T-cell (primary cell): ENCODE measurements at regions not wholly inside any gene's neighbourhood (a gene's known extent, or its start where the extent isn't known, plus 50 kb on each side); places are given as distances from the start of the nearest gene placed in this dataset.

Experiments used
- ATAC-seq, 4 experiments: fragments of 200-7000 bp in 3 of 4; fragments of 150-1000 bp in 1 of 4; cut with Tn5 transposase; replicated peaks in 1 of 4; 1 replicate in 3 of 4; 2 replicates in 1 of 4; pipeline ENCODE4 v1.10.0; 2021; ENCODE audit warnings: moderate library complexity in 3 of 4, mild to moderate bottlenecking in 2 of 4, moderate number of reproducible peaks in 1 of 4
- CTCF ChIA-PET, 2 donors: fragments of 300-600 bp; sonication (Branson Sonifier 250); formaldehyde crosslinking; loops; one replicate each; lab custom pipeline; 2022; ENCODE audit warnings: antibody characterized with exemption in 2 of 2; lab: Charles Lee
- POLR2A ChIA-PET, 2 donors: fragments of 300-600 bp; sonication (Branson Sonifier 250); formaldehyde crosslinking; loops; one replicate each; lab custom pipeline; 2022; ENCODE audit warnings: antibody characterized with exemption in 2 of 2; lab: Charles Lee
- DNase-seq, 35 experiments: peaks; one replicate each; pipeline versions ENCODE4 v3.0.0 to v3.0.0-alpha.2; 2013 to 2023
- H3K27ac ChIP-seq: one replicate; pipeline ENCODE4 v1.5.1; 2013; ENCODE audit warnings: low read length
- H3K27me3 ChIP-seq, 2 experiments: replicated peaks in 1 of 2; 1 replicate in 1 of 2; 2 replicates in 1 of 2; pipeline versions ENCODE4 v1.6.1 to v1.7.0; 2013; ENCODE audit warnings: low read length in 1 of 2, mixed read lengths in 1 of 2; ENCODE audit not compliant: control insufficient read depth in 2 of 2, insufficient read depth in 2 of 2; ENCODE audit errors: extremely low read depth in 1 of 2
- H3K36me3 ChIP-seq, 2 donors: 1 replicate in 1 of 2; 2 replicates in 1 of 2; pipeline versions ENCODE4 v1.6.1 to v1.7.0; 2013; ENCODE audit warnings: low read length in 1 of 2; ENCODE audit not compliant: control insufficient read depth in 2 of 2, insufficient read depth in 1 of 2; ENCODE audit errors: extremely low read depth in 1 of 2
- H3K4me1 ChIP-seq, 2 experiments: 1 replicate in 1 of 2; 2 replicates in 1 of 2; pipeline versions ENCODE4 v1.6.1 to v1.7.0; 2013; ENCODE audit warnings: low read length in 2 of 2, mixed read lengths in 1 of 2; ENCODE audit not compliant: insufficient read depth in 2 of 2, control insufficient read depth in 1 of 2; ENCODE audit errors: extremely low read depth in 1 of 2
- H3K4me3 ChIP-seq, 2 donors: 1 replicate in 1 of 2; 2 replicates in 1 of 2; pipeline versions ENCODE4 v1.5.1 to v1.7.0; 2013; ENCODE audit warnings: mild to moderate bottlenecking in 2 of 2, low read length in 1 of 2, moderate library complexity in 1 of 2; ENCODE audit not compliant: control insufficient read depth in 1 of 2; ENCODE audit errors: extremely low read depth in 1 of 2
- H3K9me3 ChIP-seq: 2 replicates; pipeline ENCODE4 v1.7.0; 2013
- H3K27ac Mint-ChIP-seq, 2 donors: one replicate each; pipeline ENCODE4 v1.8.0; 2020 to 2021; ENCODE audit warnings: mild to moderate bottlenecking in 2 of 2, mixed read lengths in 2 of 2
- H3K27me3 Mint-ChIP-seq, 2 donors: one replicate each; pipeline ENCODE4 v1.8.0; 2021 to 2022; ENCODE audit warnings: mixed read lengths in 2 of 2
- H3K36me3 Mint-ChIP-seq: one replicate; pipeline ENCODE4 v1.8.0; 2021; ENCODE audit warnings: mixed read lengths
- H3K4me1 Mint-ChIP-seq, 3 donors: one replicate each; pipeline ENCODE4 v1.8.0; 2020 to 2022; ENCODE audit warnings: mixed read lengths in 3 of 3, mild to moderate bottlenecking in 1 of 3
- H3K4me3 Mint-ChIP-seq, 3 donors: one replicate each; pipeline ENCODE4 v1.8.0; 2020 to 2022; ENCODE audit warnings: mild to moderate bottlenecking in 3 of 3, mixed read lengths in 3 of 3, moderate library complexity in 3 of 3
- H3K9me3 Mint-ChIP-seq, 3 donors: one replicate each; pipeline ENCODE4 v1.8.0; 2020 to 2022; ENCODE audit warnings: mixed read lengths in 3 of 3
- WGBS: methylation state at CpG from one replicate; pipeline ENCODE4 v1.1.5; 2013; ENCODE audit warnings: missing lambda C conversion rate; ENCODE audit not compliant: insufficient coverage; 5-methylcytosine and 5-hydroxymethylcytosine counted together

- H3K4me3 ChIP-seq, result no peak overlapping the region
- no peaks in the 10 kb centered on the region for H3K4me1 ChIP-seq
- H3K27ac Mint-ChIP-seq, result no peak overlapping the region
- no peaks in the 10 kb centered on the region for H3K9me3 ChIP-seq
- no CpG with 5 or more reads among the region's 4 CpGs for WGBS
- H3K4me3 Mint-ChIP-seq, result no peak overlapping the region
- no peak for DNase-seq
- H3K36me3 ChIP-seq, result no peaks in the 10 kb centered on the region
- no peaks in the 10 kb centered on the region for H3K9me3 Mint-ChIP-seq
- H3K27ac ChIP-seq, result no peak overlapping the region
- no peaks in the 10 kb centered on the region for H3K4me1 Mint-ChIP-seq
- ChIA-PET POLR2A (interaction anchor here in 1 of 2 donors (0.6 kb wide), 1 partner anchor 15 kb away, joined by 3 read pairs; no protein-coding TSS in a partner anchor), CTCF (no interaction called here)
- ATAC-seq, result no peak
- H3K27me3 Mint-ChIP-seq, result peaks cover 4 to 11% of the 10 kb centered on the region in 2 donors
- H3K27me3 ChIP-seq, result no peaks in the 10 kb centered on the region
- no peaks in the 10 kb centered on the region for H3K36me3 Mint-ChIP-seq
Observed at GRCh38 chr10:111474786-111475185, 398.0 kb downstream of the ADRA2A start.

- no peaks in the 10 kb centered on the region for H3K4me1 ChIP-seq
- Mint-ChIP-seq H3K4me1 (no peaks in the 10 kb centered on the region), H3K27me3 (peaks cover 3 to 7% of the 10 kb centered on the region in 2 donors), H3K4me3 (no peak overlapping the region), H3K27ac (no peak overlapping the region), H3K36me3 (no peaks in the 10 kb centered on the region), H3K9me3 (no peaks in the 10 kb centered on the region)
- ChIA-PET CTCF (no interaction called here), POLR2A (no interaction called here)
- DNase-seq (no peak), ATAC-seq (no peak)
- no peaks in the 10 kb centered on the region for H3K27me3 ChIP-seq
- H3K36me3 ChIP-seq, result no peaks in the 10 kb centered on the region
- H3K27ac ChIP-seq, result no peak overlapping the region
- 78% methylated on average over 1 of the region's 4 CpGs for WGBS
- H3K4me3 ChIP-seq, result no peak overlapping the region
- H3K9me3 ChIP-seq, result no peaks in the 10 kb centered on the region
Observed at GRCh38 chr10:111475720-111476119, 398.9 kb downstream of the ADRA2A start.

- no peak for DNase-seq
- no peaks in the 10 kb centered on the region for H3K36me3 Mint-ChIP-seq
- Histone ChIP-seq H3K4me1 (no peaks in the 10 kb centered on the region), H3K27me3 (no peaks in the 10 kb centered on the region), H3K4me3 (no peak overlapping the region), H3K36me3 (no peaks in the 10 kb centered on the region), H3K9me3 (no peaks in the 10 kb centered on the region), H3K27ac (no peak overlapping the region)
- H3K4me3 Mint-ChIP-seq, result no peak overlapping the region
- H3K27me3 Mint-ChIP-seq, result peaks cover 0 to 6% of the 10 kb centered on the region in 2 donors
- no peaks in the 10 kb centered on the region for H3K4me1 Mint-ChIP-seq
- H3K9me3 Mint-ChIP-seq, result no peaks in the 10 kb centered on the region
- H3K27ac Mint-ChIP-seq, result no peak overlapping the region
- CTCF ChIA-PET, result no interaction called here
- ATAC-seq, result no peak
- POLR2A ChIA-PET, result no interaction called here
- no CpG with 5 or more reads among the region's 3 CpGs for WGBS
Observed at GRCh38 chr10:111478651-111479050, 401.8 kb downstream of the ADRA2A start.

- Histone ChIP-seq H3K4me3 (no peak overlapping the region), H3K9me3 (no peaks in the 10 kb centered on the region), H3K27me3 (no peaks in the 10 kb centered on the region), H3K36me3 (no peaks in the 10 kb centered on the region), H3K4me1 (no peaks in the 10 kb centered on the region), H3K27ac (no peak overlapping the region)
- no peak overlapping the region for H3K4me3 Mint-ChIP-seq
- no peak overlapping the region for H3K27ac Mint-ChIP-seq
- ChIA-PET POLR2A (no interaction called here), CTCF (no interaction called here)
- H3K4me1 Mint-ChIP-seq, result no peaks in the 10 kb centered on the region
- WGBS, result 100% methylated on average over 1 of the region's 2 CpGs
- no peak for ATAC-seq
- no peaks in the 10 kb centered on the region for H3K36me3 Mint-ChIP-seq
- DNase-seq, result no peak
- H3K9me3 Mint-ChIP-seq, result no peaks in the 10 kb centered on the region
- peaks cover 0 to 6% of the 10 kb centered on the region in 2 donors for H3K27me3 Mint-ChIP-seq
Observed at GRCh38 chr10:111479966-111480365, 403.1 kb downstream of the ADRA2A start.

- peaks cover under 1 to 6% of the 10 kb centered on the region in 2 donors for H3K27me3 Mint-ChIP-seq
- no peak overlapping the region for H3K27ac Mint-ChIP-seq
- H3K36me3 Mint-ChIP-seq, result no peaks in the 10 kb centered on the region
- DNase-seq, result no peak
- H3K4me3 Mint-ChIP-seq, result no peak overlapping the region
- WGBS, result 88% methylated on average over 2 of the region's 5 CpGs
- no peak overlapping the region for H3K4me3 ChIP-seq
- H3K4me1 ChIP-seq, result no peaks in the 10 kb centered on the region
- no peaks in the 10 kb centered on the region for H3K9me3 ChIP-seq
- no peaks in the 10 kb centered on the region for H3K9me3 Mint-ChIP-seq
- CTCF ChIA-PET, result interaction anchor here in 1 of 2 donors (0.6 kb wide), 1 partner anchor 32 kb away, joined by 4 read pairs; no protein-coding TSS in a partner anchor
- POLR2A ChIA-PET, result no interaction called here
- H3K27me3 ChIP-seq, result no peaks in the 10 kb centered on the region
- no peak for ATAC-seq
- H3K36me3 ChIP-seq, result no peaks in the 10 kb centered on the region
- no peak overlapping the region for H3K27ac ChIP-seq
- no peaks in the 10 kb centered on the region for H3K4me1 Mint-ChIP-seq
Observed at GRCh38 chr10:111481261-111481826, 404.5 kb downstream of the ADRA2A start.

- no peaks in the 10 kb centered on the region for H3K9me3 ChIP-seq
- H3K27ac ChIP-seq, result no peak overlapping the region
- no peaks in the 10 kb centered on the region for H3K36me3 Mint-ChIP-seq
- H3K4me3 ChIP-seq, result no peak overlapping the region
- CTCF ChIA-PET, result interaction anchor here in 1 of 2 donors (0.6 kb wide), 1 partner anchor 31 kb away, joined by 4 read pairs; no protein-coding TSS in a partner anchor
- H3K9me3 Mint-ChIP-seq, result no peaks in the 10 kb centered on the region
- H3K27me3 Mint-ChIP-seq, result peaks cover 4 to 6% of the 10 kb centered on the region in 2 donors
- no peaks in the 10 kb centered on the region for H3K4me1 ChIP-seq
- no CpG with 5 or more reads among the region's 2 CpGs for WGBS
- H3K4me3 Mint-ChIP-seq, result no peak overlapping the region
- no peak overlapping the region for H3K27ac Mint-ChIP-seq
- ATAC-seq (no peak), DNase-seq (no peak)
- H3K27me3 ChIP-seq, result no peaks in the 10 kb centered on the region
- POLR2A ChIA-PET, result no interaction called here
- H3K36me3 ChIP-seq, result no peaks in the 10 kb centered on the region
- H3K4me1 Mint-ChIP-seq, result no peaks in the 10 kb centered on the region
Observed at GRCh38 chr10:111481866-111482265, 405.0 kb downstream of the ADRA2A start.
